Bronchial epithelial cell (primary cell): ENCODE measurements at regions not wholly inside any gene's neighbourhood (a gene's known extent, or its start where the extent isn't known, plus 50 kb on each side); places are given as distances from the start of the nearest gene placed in this dataset.
"Not testable (repeated sequence)": the region's sequence is repeated elsewhere in the genome, so short reads cannot be mapped to it uniquely, and the experiment has no call there.

ENCODE experiments used
- DNase-seq: peaks from one replicate; pipeline ENCODE4 v3.0.0-alpha.2; 2010; ENCODE audit warnings: low read depth
- FAIRE-seq: peaks from 2 replicates; lab custom pipeline; 2011; peaks lifted over from hg19 to GRCh38; lab: Jason Lieb, UNC
- H3K27me3 ChIP-seq: 2 replicates; pipeline ENCODE4 v1.5.1; 2011; ENCODE audit warnings: low read length; ENCODE audit not compliant: control insufficient read depth, insufficient read depth
- H3K36me3 ChIP-seq: 2 replicates; pipeline ENCODE4 v1.5.1; 2011; ENCODE audit warnings: low read length; ENCODE audit not compliant: control insufficient read depth, insufficient read depth
- H3K4me3 ChIP-seq: 2 replicates; pipeline ENCODE4 v1.5.1; 2011; ENCODE audit warnings: mild to moderate bottlenecking, low read depth, low read length, control low read depth
- TF ChIP-seq, protein P1 (sequence below): IDR thresholded peaks from 2 replicates; pipeline ENCODE4 v1.5.1; 2011; ENCODE audit warnings: mild to moderate bottlenecking, moderate library complexity, low read length, control low read depth, inconsistent platforms; ENCODE audit not compliant: insufficient read depth, severe bottlenecking

- no peak for FAIRE-seq
- Histone ChIP-seq H3K36me3 (no peaks in the 10 kb centered on the region), H3K27me3 (no peaks in the 10 kb centered on the region), H3K4me3 (no peak overlapping the region)
- no peak for DNase-seq
- TF ChIP-seq, protein P1, sequence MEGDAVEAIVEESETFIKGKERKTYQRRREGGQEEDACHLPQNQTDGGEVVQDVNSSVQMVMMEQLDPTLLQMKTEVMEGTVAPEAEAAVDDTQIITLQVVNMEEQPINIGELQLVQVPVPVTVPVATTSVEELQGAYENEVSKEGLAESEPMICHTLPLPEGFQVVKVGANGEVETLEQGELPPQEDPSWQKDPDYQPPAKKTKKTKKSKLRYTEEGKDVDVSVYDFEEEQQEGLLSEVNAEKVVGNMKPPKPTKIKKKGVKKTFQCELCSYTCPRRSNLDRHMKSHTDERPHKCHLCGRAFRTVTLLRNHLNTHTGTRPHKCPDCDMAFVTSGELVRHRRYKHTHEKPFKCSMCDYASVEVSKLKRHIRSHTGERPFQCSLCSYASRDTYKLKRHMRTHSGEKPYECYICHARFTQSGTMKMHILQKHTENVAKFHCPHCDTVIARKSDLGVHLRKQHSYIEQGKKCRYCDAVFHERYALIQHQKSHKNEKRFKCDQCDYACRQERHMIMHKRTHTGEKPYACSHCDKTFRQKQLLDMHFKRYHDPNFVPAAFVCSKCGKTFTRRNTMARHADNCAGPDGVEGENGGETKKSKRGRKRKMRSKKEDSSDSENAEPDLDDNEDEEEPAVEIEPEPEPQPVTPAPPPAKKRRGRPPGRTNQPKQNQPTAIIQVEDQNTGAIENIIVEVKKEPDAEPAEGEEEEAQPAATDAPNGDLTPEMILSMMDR, result no peak
Measured at GRCh38 chr5:60470881-60471280, 229.1 kb downstream of the DEPDC1B start.

- Histone ChIP-seq H3K36me3 (no peaks in the 10 kb centered on the region), H3K4me3 (no peak overlapping the region), H3K27me3 (no peaks in the 10 kb centered on the region)
- DNase-seq (no peak), FAIRE-seq (no peak)
- TF ChIP-seq, protein P1, result no peak
Measured at GRCh38 chr5:60469286-60469685, 230.7 kb downstream of the DEPDC1B start.

GRCh38 chr5:60463179-60463868 is 236.6 kb downstream of the DEPDC1B start:
- no peaks in the 10 kb centered on the region for H3K36me3 ChIP-seq
- no peak overlapping the region for H3K4me3 ChIP-seq
- no peaks in the 10 kb centered on the region for H3K27me3 ChIP-seq
- DNase-seq, result no peak
- peak; percentile 36 for FAIRE-seq
- TF ChIP-seq, protein P1, result no peak

DNA sequence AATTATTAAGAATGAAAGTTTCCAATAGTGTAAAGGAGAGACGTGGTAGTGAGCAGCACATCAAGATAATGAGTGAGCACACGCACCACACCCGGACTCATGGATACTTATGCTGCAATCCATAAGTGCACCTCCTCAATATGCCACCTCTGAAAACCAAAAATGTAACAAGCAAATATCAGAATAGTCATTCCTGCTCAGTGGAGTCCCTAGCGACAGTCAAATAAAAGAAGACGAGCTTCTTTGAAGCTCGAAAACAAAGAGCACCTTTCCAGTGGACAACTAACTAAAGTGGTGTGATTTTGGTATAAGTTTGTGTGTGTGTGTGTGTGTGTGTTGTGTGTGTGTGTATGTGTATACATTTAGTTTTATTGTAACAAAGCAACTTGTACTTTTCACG is 241.3 kb downstream of the DEPDC1B start:
- no peak for FAIRE-seq

GRCh38 chr5:60457233-60457632 is 242.7 kb downstream of the DEPDC1B start:
- DNase-seq, result no peak
- TF ChIP-seq, protein P1, result no peak
- no peak for FAIRE-seq
- Histone ChIP-seq H3K4me3 (no peak overlapping the region), H3K27me3 (no peaks in the 10 kb centered on the region), H3K36me3 (no peaks in the 10 kb centered on the region)

More for the DNA sequence above, 241.3 kb downstream of the DEPDC1B start:
- H3K4me3 ChIP-seq, result no peak overlapping the region
- TF ChIP-seq, protein P1, result peak; percentile 11
- H3K27me3 ChIP-seq, result no peaks in the 10 kb centered on the region
- H3K36me3 ChIP-seq, result no peaks in the 10 kb centered on the region
- no peak for DNase-seq

DNA sequence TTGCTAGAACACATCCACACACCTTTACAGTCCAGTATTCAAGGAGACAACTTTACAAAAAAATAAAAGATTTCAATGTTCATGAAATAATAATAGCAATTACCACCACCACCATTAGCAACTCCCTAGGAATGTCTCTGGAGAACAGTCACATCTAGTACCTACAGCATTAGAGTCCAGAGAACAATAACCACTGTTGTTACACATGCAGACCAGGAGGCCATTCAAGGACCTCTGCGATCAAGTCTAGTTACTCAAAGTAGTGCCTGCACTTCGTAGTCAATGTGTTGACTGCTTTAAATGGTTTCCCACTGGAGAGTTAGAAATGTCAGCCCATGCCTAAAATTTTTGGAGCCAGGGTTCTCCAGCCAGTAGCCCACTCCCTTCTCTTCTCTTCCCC is 244.4 kb downstream of the DEPDC1B start:
- TF ChIP-seq, protein P1, result no peak
- DNase-seq (peak; percentile 7), FAIRE-seq (no peak)
- H3K4me3 ChIP-seq, result no peak overlapping the region
- no peaks in the 10 kb centered on the region for H3K36me3 ChIP-seq
- H3K27me3 ChIP-seq, result no peaks in the 10 kb centered on the region

DNA sequence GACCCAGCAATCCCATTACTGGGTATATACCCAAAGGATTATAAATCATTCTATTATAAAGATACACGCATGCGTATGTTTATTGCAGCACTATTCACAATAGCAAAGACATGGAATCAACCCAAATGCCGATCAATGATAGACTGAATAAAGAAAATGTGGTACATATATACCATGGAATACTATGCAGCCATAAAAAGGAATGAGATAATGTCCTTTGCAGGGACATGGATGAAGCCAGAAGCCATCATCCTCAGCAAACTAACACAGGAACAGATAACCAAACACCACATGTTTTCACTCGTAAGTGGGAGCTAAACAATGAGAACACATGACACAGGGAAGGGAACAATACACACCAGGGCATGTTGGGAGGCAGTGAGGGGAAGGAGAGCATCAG is 245.7 kb downstream of the DEPDC1B start:
- H3K27me3 ChIP-seq, DNase-seq, FAIRE-seq, H3K36me3 ChIP-seq, H3K4me3 ChIP-seq: not testable (repeated sequence)
